ENCODE measurements at regions not wholly inside any gene's neighbourhood (a gene's known extent, or its start where the extent isn't known, plus 50 kb on each side); places are given as distances from the start of the nearest gene placed in this dataset.
A peak's percentile ranks its signal among the peaks of the same experiment; 100 is the strongest.
"Not testable (repeated sequence)": the region's sequence is repeated elsewhere in the genome, so short reads cannot be mapped to it uniquely, and the experiment has no call there.

GRCh38 chr5:110851357-110851756, 112.5 kb downstream of the SLC25A46 start:
- H3K27ac ChIP-seq = no peak overlapping the region
- H3K36me3 ChIP-seq = no peaks in the 10 kb centered on the region
- H3K27me3 ChIP-seq = no peaks in the 10 kb centered on the region
- no peak for DNase-seq
- H3K4me1 ChIP-seq = no peaks in the 10 kb centered on the region
- no peaks in the 10 kb centered on the region for H3K9me3 ChIP-seq (replicated peaks)
- H3K4me3 ChIP-seq = no peak overlapping the region

DNA sequence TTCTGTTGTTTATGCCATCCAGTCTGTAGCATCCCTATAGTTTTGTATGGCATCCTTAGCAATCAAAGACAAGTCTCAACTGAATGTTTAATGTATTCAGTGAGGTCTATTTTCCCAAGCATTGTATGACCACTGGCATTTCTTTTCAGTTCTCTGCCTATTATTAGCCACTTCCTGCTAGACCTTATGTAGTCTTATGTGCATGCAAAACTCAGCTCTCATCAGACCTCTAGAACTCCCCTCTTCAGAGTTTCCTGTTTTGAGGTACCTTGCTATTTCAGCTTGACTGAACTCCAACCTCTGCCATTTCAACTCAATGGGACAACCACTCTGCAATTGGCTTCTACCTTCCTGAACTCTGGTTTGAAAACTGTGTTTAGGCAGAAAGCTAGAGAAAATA, 113.2 kb downstream of the SLC25A46 start:
- Histone ChIP-seq H3K4me3 (no peak overlapping the region), H3K27ac (no peak overlapping the region), H3K9me3 (replicated peaks) (0 out of 2 replicates have a peak, but pooled peaks cover 3% of the 10 kb centered on the region), H3K27me3 (no peaks in the 10 kb centered on the region), H3K4me1 (no peaks in the 10 kb centered on the region), H3K36me3 (no peaks in the 10 kb centered on the region)
- DNase-seq = no peak

- no peaks in the 10 kb centered on the region for H3K27me3 ChIP-seq
- H3K9me3 ChIP-seq (replicated peaks) = 0 out of 2 replicates have a peak, but pooled peaks cover 3% of the 10 kb centered on the region
- no peaks in the 10 kb centered on the region for H3K36me3 ChIP-seq
- no peak overlapping the region for H3K27ac ChIP-seq
- no peak overlapping the region for H3K4me3 ChIP-seq
- no peaks in the 10 kb centered on the region for H3K4me1 ChIP-seq
- no peak for DNase-seq
Measured at GRCh38 chr5:110852541-110852940, 113.7 kb downstream of the SLC25A46 start.

DNA sequence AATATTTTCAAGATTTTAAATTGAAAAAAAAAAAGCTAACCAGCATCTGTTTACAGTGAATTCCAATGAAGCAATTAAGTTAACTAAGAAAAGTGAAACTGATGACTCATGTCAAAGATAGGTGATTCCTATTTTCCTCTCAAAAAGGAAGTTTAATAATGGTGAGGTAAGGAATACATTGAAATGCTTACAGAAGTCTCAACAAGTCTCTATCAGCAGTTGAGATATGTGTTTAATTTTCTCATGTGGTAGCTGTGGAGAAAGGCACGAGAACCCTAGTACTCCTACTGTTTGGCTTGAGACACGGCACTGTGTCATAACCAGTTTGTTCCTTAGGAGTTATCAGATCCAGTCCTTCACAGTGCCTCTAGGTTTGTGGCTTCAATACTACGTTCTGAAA, 114.5 kb downstream of the SLC25A46 start:
- no peak for DNase-seq

GRCh38 chr5:110854200-110854599, 115.4 kb downstream of the SLC25A46 start:
- no peaks in the 10 kb centered on the region for H3K36me3 ChIP-seq
- H3K4me1 ChIP-seq = no peaks in the 10 kb centered on the region
- no peak overlapping the region for H3K27ac ChIP-seq
- no peak overlapping the region for H3K4me3 ChIP-seq
- DNase-seq = no peak
- no peaks in the 10 kb centered on the region for H3K27me3 ChIP-seq
- H3K9me3 ChIP-seq (replicated peaks) = 0 out of 2 replicates have a peak, but pooled peaks cover 3% of the 10 kb centered on the region

More for the DNA sequence above, 114.5 kb downstream of the SLC25A46 start:
- Histone ChIP-seq H3K4me1 (no peaks in the 10 kb centered on the region), H3K27me3 (no peaks in the 10 kb centered on the region), H3K4me3 (no peak overlapping the region), H3K36me3 (no peaks in the 10 kb centered on the region), H3K27ac (no peak overlapping the region), H3K9me3 (replicated peaks) (0 out of 2 replicates have a peak, but pooled peaks cover 3% of the 10 kb centered on the region)

DNA sequence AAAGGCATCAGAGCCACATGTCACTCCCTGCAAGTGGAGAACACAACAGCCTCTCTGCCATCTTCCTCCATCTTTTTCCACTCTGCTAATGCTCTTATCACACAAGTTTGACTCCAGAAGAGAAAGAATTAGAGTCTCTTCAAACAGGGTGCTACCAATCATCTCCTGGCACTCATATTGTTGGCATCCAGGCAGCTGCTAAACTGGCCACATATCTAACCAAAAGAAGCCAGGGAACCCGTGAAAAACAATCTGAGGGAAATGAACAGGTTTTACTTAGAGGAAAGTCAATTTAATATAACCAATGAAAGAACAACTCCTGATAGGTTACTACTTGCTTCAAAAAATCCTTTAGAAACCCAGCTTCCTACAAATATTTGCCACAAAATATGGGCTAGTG, 117.2 kb downstream of the SLC25A46 start:
- DNase-seq = no peak

DNA sequence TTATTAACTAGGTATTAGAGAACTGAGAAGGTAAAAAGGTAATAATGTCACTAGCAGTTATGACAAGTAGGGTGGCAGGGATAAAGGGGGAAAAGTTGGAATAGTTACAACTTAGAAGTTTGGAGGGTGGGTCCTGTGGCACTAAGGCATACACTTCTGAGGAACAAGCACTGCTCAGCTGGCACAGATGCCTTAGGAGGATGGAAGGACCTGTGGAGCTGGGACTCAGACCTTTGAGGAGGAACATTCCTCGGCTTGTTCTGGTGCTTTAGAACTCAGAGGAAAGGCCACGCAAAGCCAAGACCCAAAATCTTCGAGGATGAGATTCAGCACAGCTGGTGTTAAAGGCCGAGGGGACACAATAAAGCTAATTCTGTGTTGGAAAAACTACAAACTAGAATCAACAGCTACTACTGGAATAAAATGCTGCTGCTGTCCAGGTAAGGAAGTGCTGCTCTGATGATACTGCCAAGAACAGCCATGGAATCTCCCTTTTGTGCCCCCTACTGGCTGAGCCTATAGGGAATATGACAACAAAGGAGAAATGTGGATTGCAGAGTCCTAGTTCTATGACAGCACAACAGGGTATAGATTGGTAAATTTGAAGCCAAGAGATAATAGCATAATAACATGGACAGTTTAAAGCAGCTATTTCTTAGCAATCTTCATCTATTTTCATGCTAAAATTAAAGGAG, 126.7 kb downstream of the SLC25A46 start:
- peak; percentile 29 to 68 for DNase-seq
- Histone ChIP-seq H3K27me3 (0 out of 2 replicates have a peak, but pooled peaks cover 4% of the 10 kb centered on the region), H3K4me3 (no peak overlapping the region), H3K27ac (no peak overlapping the region), H3K36me3 (no peaks in the 10 kb centered on the region), H3K4me1 (no peaks in the 10 kb centered on the region), H3K9me3 (replicated peaks) (no peaks in the 10 kb centered on the region)

More for the DNA sequence above, 117.2 kb downstream of the SLC25A46 start:
- Histone ChIP-seq H3K27me3 (no peaks in the 10 kb centered on the region), H3K27ac (no peak overlapping the region), H3K4me3 (no peak overlapping the region), H3K36me3 (no peaks in the 10 kb centered on the region), H3K4me1 (no peaks in the 10 kb centered on the region), H3K9me3 (replicated peaks) (0 out of 2 replicates have a peak, but pooled peaks cover 3% of the 10 kb centered on the region)

DNA sequence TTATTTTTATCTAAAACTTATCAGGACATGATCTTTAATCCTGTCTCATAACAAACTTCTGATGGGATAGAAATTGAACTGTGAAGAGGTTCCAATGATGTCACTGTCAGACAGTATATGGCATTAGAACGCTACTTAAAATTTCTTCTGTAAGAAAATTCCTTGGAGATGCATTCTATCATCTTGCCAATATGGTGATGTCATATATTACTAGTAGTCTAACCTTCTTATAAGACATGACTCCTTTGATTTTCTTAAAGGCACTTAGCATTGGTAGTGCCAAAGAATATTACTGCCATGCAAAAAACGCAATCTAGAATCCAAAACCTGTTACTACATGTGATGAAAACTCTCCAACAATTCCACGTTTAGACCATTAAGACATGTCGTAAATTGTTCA, 131.1 kb downstream of the SLC25A46 start:
- H3K4me3 ChIP-seq = no peak overlapping the region
- no peaks in the 10 kb centered on the region for H3K9me3 ChIP-seq (replicated peaks)
- H3K36me3 ChIP-seq = no peaks in the 10 kb centered on the region
- no peak overlapping the region for H3K27ac ChIP-seq
- H3K27me3 ChIP-seq = 0 out of 2 replicates have a peak, but pooled peaks cover 4% of the 10 kb centered on the region
- no peak for DNase-seq
- no peaks in the 10 kb centered on the region for H3K4me1 ChIP-seq

GRCh38 chr5:110872200-110872599, 133.4 kb downstream of the SLC25A46 start:
- H3K4me3 ChIP-seq = no peak overlapping the region
- H3K36me3 ChIP-seq = no peaks in the 10 kb centered on the region
- no peak overlapping the region for H3K27ac ChIP-seq
- H3K4me1 ChIP-seq = no peaks in the 10 kb centered on the region
- 0 out of 2 replicates have a peak, but pooled peaks cover 4% of the 10 kb centered on the region for H3K27me3 ChIP-seq
- no peak for DNase-seq
- no peaks in the 10 kb centered on the region for H3K9me3 ChIP-seq (replicated peaks)

DNA sequence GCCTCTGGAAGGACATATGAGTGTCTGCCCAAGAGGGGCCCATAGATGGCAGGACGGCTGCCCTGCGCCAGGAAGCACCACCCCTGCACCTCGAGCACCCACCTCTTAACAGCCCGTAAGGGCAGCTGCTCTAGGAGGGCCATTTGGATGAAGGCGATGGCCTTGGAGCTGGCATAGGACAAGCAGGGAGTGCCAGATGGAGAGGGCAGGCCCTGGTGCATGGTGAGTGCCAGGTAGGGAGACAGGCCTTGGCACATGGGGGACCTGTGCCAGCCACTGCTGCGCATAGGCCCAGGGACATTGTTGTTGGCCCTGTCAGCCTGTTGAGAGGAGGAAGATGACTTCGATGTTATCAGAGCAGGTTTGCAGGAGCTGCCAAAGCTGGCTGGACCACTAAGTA, 134.2 kb downstream of the SLC25A46 start:
- Histone ChIP-seq H3K27ac (no peak overlapping the region), H3K27me3 (0 out of 2 replicates have a peak, but pooled peaks cover 4% of the 10 kb centered on the region), H3K9me3 (replicated peaks) (no peaks in the 10 kb centered on the region), H3K36me3 (no peaks in the 10 kb centered on the region), H3K4me1 (no peaks in the 10 kb centered on the region), H3K4me3 (no peak overlapping the region)
- DNase-seq = no peak

- Histone ChIP-seq H3K36me3 (no peaks in the 10 kb centered on the region), H3K27ac (no peak overlapping the region), H3K9me3 (replicated peaks) (no peaks in the 10 kb centered on the region), H3K27me3 (0 out of 2 replicates have a peak, but pooled peaks cover 2% of the 10 kb centered on the region), H3K4me3 (no peak overlapping the region), H3K4me1 (no peaks in the 10 kb centered on the region)
- DNase-seq = no peak
Measured at GRCh38 chr5:110873773-110874437, 135.1 kb downstream of the SLC25A46 start.

DNA sequence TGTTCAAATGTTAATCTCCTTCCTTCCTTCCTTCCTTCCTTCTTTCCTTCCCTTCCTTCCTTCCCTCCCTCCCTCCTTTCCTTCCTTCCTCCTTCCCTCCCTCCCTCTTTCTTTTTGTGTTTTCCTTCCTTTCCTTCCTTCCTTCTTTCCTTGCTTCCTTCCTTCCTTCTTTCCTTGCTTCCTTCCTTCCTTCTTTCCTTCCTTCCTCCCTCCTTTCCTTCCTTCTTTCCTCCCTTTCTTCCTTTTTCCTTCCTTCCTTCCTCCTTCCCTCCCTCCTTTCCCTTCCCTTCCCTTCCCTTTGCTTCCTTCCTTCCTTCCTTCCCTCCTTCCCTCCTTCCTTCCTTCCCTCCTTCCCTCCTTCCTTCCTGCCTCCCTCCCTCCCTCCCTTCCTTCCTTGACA, 136.3 kb downstream of the SLC25A46 start:
- H3K27me3 ChIP-seq; H3K9me3 ChIP-seq (replicated peaks); H3K36me3 ChIP-seq; H3K4me3 ChIP-seq; H3K27ac ChIP-seq; DNase-seq; H3K4me1 ChIP-seq: not testable (repeated sequence)

- Histone ChIP-seq H3K36me3 (no peaks in the 10 kb centered on the region), H3K4me3 (no peak overlapping the region), H3K4me1 (no peaks in the 10 kb centered on the region), H3K27ac (no peak overlapping the region), H3K27me3 (no peaks in the 10 kb centered on the region), H3K9me3 (replicated peaks) (no peaks in the 10 kb centered on the region)
- no peak for DNase-seq
Measured at GRCh38 chr5:110878115-110878514, 139.3 kb downstream of the SLC25A46 start.

DNA sequence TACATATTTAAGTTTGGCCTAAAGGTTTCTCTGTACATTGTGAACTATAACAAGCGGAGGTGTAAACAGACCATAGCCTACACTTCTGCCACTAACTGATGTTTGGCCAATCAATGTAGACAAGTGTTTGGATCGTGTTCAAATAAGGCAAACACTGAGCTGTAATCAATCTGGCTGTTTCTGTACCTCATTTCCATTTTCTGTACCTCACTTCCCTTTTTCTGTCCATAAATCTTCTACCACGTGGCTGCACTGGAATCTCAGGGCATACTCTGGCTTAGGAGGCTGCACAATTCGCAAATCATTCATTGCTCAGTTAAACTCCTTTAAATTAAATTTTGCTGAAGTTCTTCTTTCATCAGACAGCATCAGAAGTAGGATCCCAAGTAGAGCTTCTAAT, 140.9 kb downstream of the SLC25A46 start:
- Histone ChIP-seq H3K9me3 (replicated peaks) (no peaks in the 10 kb centered on the region), H3K36me3 (no peaks in the 10 kb centered on the region), H3K4me1 (no peaks in the 10 kb centered on the region), H3K27ac (no peak overlapping the region), H3K27me3 (no peaks in the 10 kb centered on the region), H3K4me3 (no peak overlapping the region)
- DNase-seq = no peak

GRCh38 chr5:110880413-110880812, 141.6 kb downstream of the SLC25A46 start:
- Histone ChIP-seq H3K9me3 (replicated peaks) (no peaks in the 10 kb centered on the region), H3K27me3 (no peaks in the 10 kb centered on the region), H3K4me1 (no peaks in the 10 kb centered on the region), H3K27ac (no peak overlapping the region), H3K4me3 (no peak overlapping the region), H3K36me3 (no peaks in the 10 kb centered on the region)
- no peak for DNase-seq

Data from SJCRH30 (cell line).